ENCODE measurements at regions not wholly inside any gene's neighbourhood (a gene's known extent, or its start where the extent isn't known, plus 50 kb on each side); places are given as distances from the start of the nearest gene placed in this dataset.

DNA sequence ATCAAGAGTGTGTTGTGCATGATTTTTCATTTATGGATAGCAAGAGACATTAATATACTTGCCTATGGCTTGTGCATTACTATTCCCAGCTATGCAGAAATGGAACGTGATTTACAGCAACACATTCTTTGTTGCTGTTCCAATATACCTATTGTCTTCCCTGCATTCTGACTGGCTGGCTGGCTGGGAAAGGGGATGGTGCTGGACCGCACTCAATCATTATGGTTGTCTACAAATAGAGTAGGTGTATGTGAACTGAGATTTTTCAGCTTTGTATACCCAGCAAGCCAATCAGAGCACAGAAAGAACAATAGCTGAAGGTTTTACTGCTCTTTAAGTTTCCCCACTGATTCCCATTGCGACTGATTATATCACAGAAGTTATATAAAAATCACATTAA, 167.5 kb downstream of the ATG4C start:
- Histone ChIP-seq H3K9me3 (no peaks in the 10 kb centered on the region), H3K27ac (no peak overlapping the region), H3K4me3 (no peak overlapping the region), H3K27me3 (replicated peaks; ENCODE audit: insufficient read depth) (no peaks in the 10 kb centered on the region), H3K36me3 (no peaks in the 10 kb centered on the region), H3K4me1 (replicated peaks) (no peaks in the 10 kb centered on the region)
- 18% methylated on average over 3 of the region's 3 CpGs for WGBS
- intact Hi-C loops (cut with DNase I) = no loop called here
- TF ChIP-seq POLR2AphosphoS5 (IDR thresholded peaks at IDR 0.05) (no peak), POLR2A (IDR thresholded peaks at IDR 0.05) (no peak)
- TF ChIP-seq, protein P1, sequence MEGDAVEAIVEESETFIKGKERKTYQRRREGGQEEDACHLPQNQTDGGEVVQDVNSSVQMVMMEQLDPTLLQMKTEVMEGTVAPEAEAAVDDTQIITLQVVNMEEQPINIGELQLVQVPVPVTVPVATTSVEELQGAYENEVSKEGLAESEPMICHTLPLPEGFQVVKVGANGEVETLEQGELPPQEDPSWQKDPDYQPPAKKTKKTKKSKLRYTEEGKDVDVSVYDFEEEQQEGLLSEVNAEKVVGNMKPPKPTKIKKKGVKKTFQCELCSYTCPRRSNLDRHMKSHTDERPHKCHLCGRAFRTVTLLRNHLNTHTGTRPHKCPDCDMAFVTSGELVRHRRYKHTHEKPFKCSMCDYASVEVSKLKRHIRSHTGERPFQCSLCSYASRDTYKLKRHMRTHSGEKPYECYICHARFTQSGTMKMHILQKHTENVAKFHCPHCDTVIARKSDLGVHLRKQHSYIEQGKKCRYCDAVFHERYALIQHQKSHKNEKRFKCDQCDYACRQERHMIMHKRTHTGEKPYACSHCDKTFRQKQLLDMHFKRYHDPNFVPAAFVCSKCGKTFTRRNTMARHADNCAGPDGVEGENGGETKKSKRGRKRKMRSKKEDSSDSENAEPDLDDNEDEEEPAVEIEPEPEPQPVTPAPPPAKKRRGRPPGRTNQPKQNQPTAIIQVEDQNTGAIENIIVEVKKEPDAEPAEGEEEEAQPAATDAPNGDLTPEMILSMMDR (IDR thresholded peaks at IDR 0.05) = no peak
- DNase-seq (ENCODE audit: low spot score) = no peak

DNA sequence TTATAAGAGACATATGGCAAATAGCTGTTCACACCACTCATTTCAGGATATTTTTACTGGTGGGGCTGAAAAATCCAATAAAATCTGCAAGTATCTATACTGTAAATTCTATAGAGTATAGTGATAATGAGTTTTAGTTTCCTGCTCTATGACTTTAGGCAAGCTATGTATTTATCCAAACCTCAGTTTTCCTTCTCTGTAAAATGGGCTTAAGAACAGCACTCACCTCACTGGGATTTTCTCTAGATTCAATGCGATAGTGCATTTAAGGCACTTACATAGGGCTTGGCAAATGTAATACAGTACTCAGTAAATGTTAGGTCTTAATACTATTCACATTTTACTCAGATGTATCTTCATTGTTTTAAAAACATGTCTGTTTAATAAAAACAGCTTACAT, 168.7 kb downstream of the ATG4C start:
- intact Hi-C loops (cut with DNase I) = no loop called here
- TF ChIP-seq POLR2A (IDR thresholded peaks at IDR 0.05) (no peak), POLR2AphosphoS5 (IDR thresholded peaks at IDR 0.05) (no peak)
- TF ChIP-seq, protein P1 (IDR thresholded peaks at IDR 0.05) = no peak
- 91% methylated on average over 1 of the region's 1 CpG for WGBS
- H3K27me3 ChIP-seq (replicated peaks; ENCODE audit: insufficient read depth) = no peaks in the 10 kb centered on the region
- no peaks in the 10 kb centered on the region for H3K36me3 ChIP-seq
- no peak overlapping the region for H3K4me3 ChIP-seq
- no peaks in the 10 kb centered on the region for H3K4me1 ChIP-seq (replicated peaks)
- H3K9me3 ChIP-seq = no peaks in the 10 kb centered on the region
- H3K27ac ChIP-seq = no peak overlapping the region
- DNase-seq (ENCODE audit: low spot score) = no peak

DNA sequence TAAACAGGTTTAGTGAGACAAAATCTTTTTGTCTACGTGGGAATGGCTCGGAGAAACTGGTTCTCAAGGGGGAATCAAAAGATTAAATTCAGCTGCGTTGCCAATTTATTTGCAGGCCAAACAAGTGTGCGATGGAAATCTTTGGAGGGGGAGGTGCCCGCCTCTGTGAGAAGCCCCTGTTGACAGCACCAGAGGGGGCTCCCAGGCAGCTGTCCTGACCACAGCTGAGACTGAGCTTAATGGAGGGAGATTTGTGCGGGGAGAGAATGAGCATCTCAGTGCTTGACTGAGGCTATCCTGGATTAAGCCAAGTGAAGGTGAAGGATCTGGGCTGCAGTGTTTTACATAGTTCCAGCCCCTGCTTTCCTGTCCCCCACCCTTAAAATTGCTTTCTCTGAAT, 169.7 kb downstream of the ATG4C start:
- Histone ChIP-seq H3K9me3 (no peaks in the 10 kb centered on the region), H3K36me3 (no peaks in the 10 kb centered on the region), H3K4me3 (no peak overlapping the region), H3K27me3 (replicated peaks; ENCODE audit: insufficient read depth) (no peaks in the 10 kb centered on the region), H3K4me1 (replicated peaks) (no peaks in the 10 kb centered on the region), H3K27ac (no peak overlapping the region)
- no peak for DNase-seq (ENCODE audit: low spot score)
- TF ChIP-seq, protein P1 (IDR thresholded peaks at IDR 0.05) = no peak
- TF ChIP-seq POLR2A (IDR thresholded peaks at IDR 0.05) (no peak), POLR2AphosphoS5 (IDR thresholded peaks at IDR 0.05) (no peak)
- intact Hi-C loops (cut with DNase I) = no loop called here
- WGBS = 43% methylated on average over 6 of the region's 6 CpGs

DNA sequence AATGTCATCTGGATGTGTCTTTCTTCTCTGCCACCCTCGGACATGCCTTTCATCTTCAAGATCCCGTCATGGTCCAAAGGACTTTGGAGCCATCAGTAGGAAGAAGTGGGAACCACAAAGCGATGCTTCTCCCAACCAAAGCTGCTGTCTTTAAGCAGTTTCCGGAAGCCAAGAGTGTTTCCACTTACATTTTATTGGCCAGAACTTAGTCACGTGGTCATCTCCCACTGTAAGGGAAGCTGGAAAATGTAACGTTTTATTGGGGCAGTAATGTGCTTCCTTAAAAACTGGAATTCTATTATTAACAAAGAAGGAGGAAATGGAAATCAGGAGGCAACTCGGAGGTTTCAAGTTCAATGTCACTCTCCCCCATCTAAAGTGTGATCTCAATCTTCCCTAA, 170.8 kb downstream of the ATG4C start:
- 37% methylated on average over 7 of the region's 7 CpGs for WGBS
- TF ChIP-seq POLR2A (IDR thresholded peaks at IDR 0.05) (no peak), POLR2AphosphoS5 (IDR thresholded peaks at IDR 0.05) (no peak)
- TF ChIP-seq, protein P1 (IDR thresholded peaks at IDR 0.05) = no peak
- intact Hi-C loops (cut with DNase I) = no loop called here
- Histone ChIP-seq H3K4me3 (no peak overlapping the region), H3K36me3 (no peaks in the 10 kb centered on the region), H3K4me1 (replicated peaks) (no peaks in the 10 kb centered on the region), H3K9me3 (no peaks in the 10 kb centered on the region), H3K27ac (no peak overlapping the region), H3K27me3 (replicated peaks; ENCODE audit: insufficient read depth) (no peaks in the 10 kb centered on the region)
- DNase-seq (ENCODE audit: low spot score) = no peak

DNA sequence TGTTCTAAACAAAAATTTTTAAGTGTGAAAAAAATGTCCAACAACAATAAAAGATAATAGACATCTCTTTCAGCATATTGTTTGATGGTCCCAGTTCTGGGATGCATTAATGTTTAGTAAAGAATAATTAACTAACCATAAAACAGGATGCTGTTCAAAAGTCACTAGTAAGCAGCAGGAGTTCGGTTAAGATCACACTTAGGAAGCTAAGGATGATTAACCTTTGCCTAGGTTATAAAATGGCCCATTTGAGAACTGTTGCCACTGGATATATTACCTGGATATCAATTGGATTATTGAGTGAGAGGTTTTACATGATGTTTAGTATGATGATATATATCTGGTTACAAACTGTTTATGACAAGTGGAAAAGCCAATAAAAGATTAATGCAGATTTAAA, 171.7 kb downstream of the ATG4C start:
- Histone ChIP-seq H3K4me1 (replicated peaks) (no peaks in the 10 kb centered on the region), H3K36me3 (no peaks in the 10 kb centered on the region), H3K4me3 (no peak overlapping the region), H3K27me3 (replicated peaks; ENCODE audit: insufficient read depth) (no peaks in the 10 kb centered on the region), H3K9me3 (no peaks in the 10 kb centered on the region), H3K27ac (no peak overlapping the region)
- TF ChIP-seq, protein P1 (IDR thresholded peaks at IDR 0.05) = no peak
- TF ChIP-seq POLR2AphosphoS5 (IDR thresholded peaks at IDR 0.05) = no peak
- no peak for TF ChIP-seq POLR2A (IDR thresholded peaks at IDR 0.05)
- intact Hi-C loops (cut with DNase I) = no loop called here
- WGBS = 47% methylated on average over 1 of the region's 1 CpG
- no peak for DNase-seq (ENCODE audit: low spot score)

Data from prostate gland (tissue), 2 donors.